VCaP (cell line): ENCODE measurements at regions not wholly inside any gene's neighbourhood (a gene's known extent, or its start where the extent isn't known, plus 50 kb on each side); places are given as distances from the start of the nearest gene placed in this dataset.

Experiments
- H3K27ac ChIP-seq: fragments of 450-650 bp; 2 replicates; pipeline ENCODE4 v1.5.1; 2017
- CTCF ChIP-seq: fragments of 450-650 bp; conservative IDR thresholded peaks from 2 replicates; pipeline ENCODE4 v1.5.1; 2017; ENCODE audit warnings: mild to moderate bottlenecking, moderate library complexity

GRCh38 chr5:61970218-61970617 is 335.8 kb upstream of the KIF2A start:
- H3K27ac ChIP-seq = no peak overlapping the region
- TF ChIP-seq CTCF = no peak

- H3K27ac ChIP-seq = no peak overlapping the region
- no peak for TF ChIP-seq CTCF
Measured at GRCh38 chr5:61974680-61975079, 331.3 kb upstream of the KIF2A start.

- H3K27ac ChIP-seq = no peak overlapping the region
Measured at GRCh38 chr5:61981886-61982285, 324.1 kb upstream of the KIF2A start.

GRCh38 chr5:61991430-61991829 is 314.6 kb upstream of the KIF2A start:
- no peak overlapping the region for H3K27ac ChIP-seq
- no peak for TF ChIP-seq CTCF

More at GRCh38 chr5:61981886-61982285, 324.1 kb upstream of the KIF2A start:
- TF ChIP-seq CTCF = no peak

GRCh38 chr5:61991866-61992265 is 314.1 kb upstream of the KIF2A start:
- no peak for TF ChIP-seq CTCF
- H3K27ac ChIP-seq = no peak overlapping the region

GRCh38 chr5:61993295-61993927 is 312.6 kb upstream of the KIF2A start:
- no peak overlapping the region for H3K27ac ChIP-seq
- no peak for TF ChIP-seq CTCF

GRCh38 chr5:61994171-61994570 is 311.8 kb upstream of the KIF2A start:
- H3K27ac ChIP-seq = no peak overlapping the region
- TF ChIP-seq CTCF = no peak
